ENCODE measurements at regions not wholly inside any gene's neighbourhood (a gene's known extent, or its start where the extent isn't known, plus 50 kb on each side); places are given as distances from the start of the nearest gene placed in this dataset.

- TF ChIP-seq CTCF (conservative IDR thresholded peaks at IDR 0.05; ENCODE audit: low read depth, low read length) (no peak), EZH2 (IDR thresholded peaks at IDR 0.05; ENCODE audit: borderline replicate concordance, low read depth, low read length, poor library complexity, severe bottlenecking) (no peak)
Measured at GRCh38 chr6:142011156-142011555, 121.6 kb upstream of the GJE1 start.

All from A673 (cell line).